ENCODE measurements at regions not wholly inside any gene's neighbourhood (a gene's known extent, or its start where the extent isn't known, plus 50 kb on each side); places are given as distances from the start of the nearest gene placed in this dataset.

GRCh38 chr4:24078347-24078962, 188.6 kb upstream of the PPARGC1A start:
- TF ChIP-seq CREB5 (CRISPR knock-in tag; IDR thresholded peaks at IDR 0.05; ENCODE audit: low read depth) (no peak), CSDC2 (CRISPR knock-in tag; IDR thresholded peaks at IDR 0.05) (no peak), ZNF565 (CRISPR knock-in tag; conservative IDR thresholded peaks at IDR 0.05; ENCODE audit: low read depth) (no peak), RARB (CRISPR knock-in tag; IDR thresholded peaks at IDR 0.05) (no peak), PPARA (CRISPR knock-in tag; IDR thresholded peaks at IDR 0.05; ENCODE audit: borderline replicate concordance) (no peak), ZFP30 (CRISPR knock-in tag; IDR thresholded peaks at IDR 0.05) (no peak), ARNTL (CRISPR knock-in tag; IDR thresholded peaks at IDR 0.05; ENCODE audit: borderline replicate concordance, low read depth) (no peak), TSHZ2 (CRISPR knock-in tag; IDR thresholded peaks at IDR 0.05) (no peak)
